Stromal cell of bone marrow (primary cell): ENCODE measurements at regions not wholly inside any gene's neighbourhood (a gene's known extent, or its start where the extent isn't known, plus 50 kb on each side); places are given as distances from the start of the nearest gene placed in this dataset.
A peak's percentile ranks its signal among the peaks of the same experiment; 100 is the strongest.

Experiments
- DNase-seq: peaks from one replicate; pipeline ENCODE4 v3.0.0-alpha.2; 2012; ENCODE audit warnings: low read depth

DNA sequence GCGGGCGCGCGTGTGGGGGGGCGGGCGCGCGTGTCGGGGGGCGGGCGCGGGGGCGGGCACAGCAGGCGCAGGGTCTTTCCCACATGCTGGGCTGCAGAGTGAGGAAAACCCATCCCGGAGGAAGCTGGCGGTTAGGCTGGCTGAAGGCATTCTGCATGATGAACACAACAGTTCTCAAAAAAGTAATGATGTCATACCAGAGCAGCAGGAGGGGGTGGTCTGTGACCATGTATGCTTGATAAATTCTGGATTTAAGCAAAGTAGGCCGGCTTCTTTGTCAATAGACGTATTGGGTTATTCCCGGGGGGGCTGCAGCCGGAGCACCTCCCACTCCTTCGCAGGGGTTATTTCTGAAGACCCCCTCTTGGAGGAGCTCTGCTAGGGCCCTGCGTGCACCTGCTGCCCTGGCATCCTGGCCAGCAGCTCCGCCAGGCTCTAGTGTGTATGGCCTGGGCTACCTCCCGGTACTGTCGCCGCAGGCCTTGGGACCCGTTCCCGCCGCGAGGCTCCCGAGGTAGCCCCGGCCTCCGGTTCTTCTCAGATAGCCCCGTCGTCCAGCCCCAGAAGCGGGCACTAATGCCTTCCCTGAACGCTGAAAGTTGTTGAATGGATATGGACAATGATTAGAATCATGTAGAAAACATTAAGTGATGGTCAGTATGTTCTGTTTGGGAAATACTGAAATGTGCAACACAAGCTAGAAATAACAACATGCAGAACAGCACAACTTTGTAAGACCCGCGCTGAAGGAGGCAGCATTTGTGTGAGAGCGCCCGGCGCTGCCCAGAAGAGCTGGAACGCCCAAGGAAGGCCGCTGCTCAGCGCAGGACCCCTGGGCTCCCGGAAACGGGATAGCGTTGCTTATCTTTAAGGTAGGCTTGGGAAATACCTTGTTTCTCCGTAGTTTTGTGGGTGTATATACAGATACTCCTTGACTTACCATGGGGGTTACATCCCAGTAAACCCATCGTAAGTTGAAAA is 101.4 kb upstream of the RAB6C start:
- DNase-seq: peak; percentile 31

DNA sequence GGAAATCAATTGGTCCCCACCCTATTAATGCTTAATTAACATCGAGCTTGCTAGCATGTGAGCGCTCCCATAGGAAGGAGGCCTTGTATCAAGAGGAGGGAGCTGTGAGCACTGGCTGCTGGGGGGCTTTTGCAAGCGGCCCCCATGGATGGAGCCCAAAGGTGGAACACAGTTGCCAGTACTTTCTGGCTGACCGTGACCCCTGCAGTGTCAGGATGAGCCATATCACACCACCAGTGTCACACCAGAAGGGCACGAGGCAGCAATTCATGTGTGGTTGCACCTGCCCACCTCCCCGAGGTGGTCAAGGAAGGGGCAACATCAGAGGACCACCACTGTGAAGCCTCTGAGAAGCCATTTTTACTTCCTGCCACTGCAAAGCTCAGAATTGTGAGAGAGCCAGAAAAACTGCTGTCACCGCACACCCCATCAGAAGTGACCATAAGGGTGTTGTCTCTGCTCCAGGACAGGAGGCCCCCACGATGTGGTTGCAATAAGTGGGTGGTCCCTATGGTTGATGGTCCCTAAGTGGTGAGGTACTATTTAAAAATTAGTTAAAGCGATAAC is 99.8 kb upstream of the RAB6C start:
- DNase-seq: no peak

- DNase-seq: no peak
Observed at GRCh38 chr2:129880309-129880708, 99.2 kb upstream of the RAB6C start.

DNA sequence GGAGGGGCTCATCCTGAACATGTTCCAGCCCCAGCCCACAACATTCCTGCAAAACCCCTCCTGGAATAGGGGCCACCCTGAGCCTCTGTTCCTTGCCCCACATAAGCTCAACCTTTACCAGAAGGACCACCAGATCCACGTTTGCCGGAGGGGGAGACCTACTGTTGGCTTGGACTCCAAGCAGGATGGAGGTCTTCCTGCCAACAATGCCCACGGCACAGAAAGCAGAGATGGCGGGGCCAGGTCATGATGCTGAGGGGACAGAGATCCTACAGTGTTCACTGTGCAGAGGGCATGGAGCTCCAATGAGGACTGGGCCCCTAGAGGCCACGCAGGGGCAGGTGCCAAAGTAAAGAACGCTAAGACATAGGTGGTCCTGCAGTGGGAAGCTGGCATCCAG is 98.5 kb upstream of the RAB6C start:
- DNase-seq: no peak

DNA sequence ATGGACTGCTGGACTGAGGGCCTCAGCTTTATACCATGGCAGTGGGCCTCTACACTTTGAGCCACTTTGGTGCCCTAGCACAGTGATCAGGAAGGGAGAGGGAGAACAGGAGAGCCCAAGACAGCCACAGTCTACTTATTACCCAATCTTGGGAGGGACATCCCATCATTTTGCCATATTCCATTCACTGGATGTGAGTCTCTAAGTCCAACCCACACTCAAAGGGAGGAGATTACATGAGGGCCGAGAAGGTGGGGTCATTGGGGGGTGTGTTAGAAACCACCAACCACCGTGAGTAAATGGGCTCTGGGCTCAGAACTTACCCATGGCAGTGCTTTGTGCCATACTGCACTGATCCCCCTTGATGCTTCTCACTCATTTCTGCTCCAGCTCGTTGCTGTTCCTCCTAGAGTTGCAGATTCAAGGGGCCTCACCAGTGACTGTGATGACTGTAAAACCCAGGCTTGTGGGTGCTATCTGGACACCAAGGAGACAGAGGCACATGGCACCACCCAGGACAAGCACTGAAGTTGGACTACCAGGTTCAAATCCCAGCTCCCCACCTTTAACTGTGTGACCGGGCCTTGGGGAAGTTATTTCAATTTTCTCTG is 97.6 kb upstream of the RAB6C start:
- DNase-seq: no peak

DNA sequence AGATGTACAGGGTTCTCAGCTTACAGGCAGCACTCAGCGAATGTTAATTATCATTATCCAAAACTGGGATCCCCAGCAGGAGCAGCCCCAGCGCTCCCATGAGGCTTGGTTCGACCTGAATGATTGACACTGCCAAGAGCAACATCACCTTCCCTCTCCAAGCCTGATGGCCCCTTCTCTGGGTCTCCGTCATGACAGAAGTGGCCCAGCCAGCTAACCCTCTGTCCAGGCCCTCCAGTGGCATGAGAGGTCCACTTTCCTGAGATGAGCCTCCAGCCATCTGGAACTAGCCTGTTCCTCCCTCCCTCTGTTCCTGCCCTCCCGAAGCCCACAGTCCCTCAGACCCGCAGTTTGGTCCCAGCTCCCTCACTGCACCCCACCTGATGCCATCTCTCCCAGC is 97.0 kb upstream of the RAB6C start:
- DNase-seq: no peak

- DNase-seq: no peak
Observed at GRCh38 chr2:129883121-129883520, 96.3 kb upstream of the RAB6C start.

GRCh38 chr2:129884221-129884786 is 95.2 kb upstream of the RAB6C start:
- no peak for DNase-seq

GRCh38 chr2:129885735-129886134 is 93.7 kb upstream of the RAB6C start:
- no peak for DNase-seq

- DNase-seq: no peak
Observed at GRCh38 chr2:129887688-129888266, 91.7 kb upstream of the RAB6C start.

- DNase-seq: no peak
Observed at GRCh38 chr2:129888461-129888860, 91.0 kb upstream of the RAB6C start.

DNA sequence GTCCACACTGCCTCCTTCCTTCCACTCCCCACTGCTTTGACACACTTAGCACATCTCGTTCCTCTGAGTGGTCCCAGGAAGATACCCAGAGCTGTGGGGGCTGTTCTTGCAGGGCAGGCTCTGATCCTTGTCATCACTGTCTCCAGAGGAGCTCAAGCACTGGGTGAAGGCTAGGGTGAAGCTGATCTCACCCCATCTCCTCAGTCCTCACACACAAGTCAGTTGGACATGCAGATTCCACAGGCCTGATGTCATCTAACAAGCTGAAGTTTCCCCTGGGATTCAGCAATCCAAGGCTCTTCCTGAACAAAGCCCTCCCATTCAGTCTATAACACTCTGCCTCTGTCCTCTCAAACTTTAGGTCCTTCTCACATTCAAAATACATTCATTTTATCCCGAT is 90.6 kb upstream of the RAB6C start:
- DNase-seq: peak; percentile 23

GRCh38 chr2:129891341-129892320 is 87.8 kb upstream of the RAB6C start:
- no peak for DNase-seq

DNA sequence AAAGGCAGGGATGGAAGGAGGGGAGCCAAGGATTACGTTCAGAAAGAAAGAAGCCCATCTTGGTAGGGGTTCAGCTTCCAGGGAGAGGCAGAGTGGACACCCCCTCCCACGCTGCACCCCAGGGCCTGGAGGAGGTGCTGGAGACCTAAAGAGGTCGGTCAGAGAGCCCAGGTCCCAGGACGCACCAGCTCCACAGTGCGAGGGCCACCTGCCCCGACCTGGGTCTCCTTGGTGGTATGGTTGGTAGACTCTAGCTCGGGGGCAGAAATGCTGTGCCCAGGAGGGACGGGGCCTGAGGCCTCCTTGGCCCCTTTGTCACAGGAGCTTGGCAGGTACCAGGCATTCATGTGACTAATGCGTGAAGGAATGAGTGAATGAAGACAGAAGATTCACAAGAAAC is 87.1 kb upstream of the RAB6C start:
- DNase-seq: no peak

GRCh38 chr2:129892773-129893172 is 86.7 kb upstream of the RAB6C start:
- DNase-seq: no peak

DNA sequence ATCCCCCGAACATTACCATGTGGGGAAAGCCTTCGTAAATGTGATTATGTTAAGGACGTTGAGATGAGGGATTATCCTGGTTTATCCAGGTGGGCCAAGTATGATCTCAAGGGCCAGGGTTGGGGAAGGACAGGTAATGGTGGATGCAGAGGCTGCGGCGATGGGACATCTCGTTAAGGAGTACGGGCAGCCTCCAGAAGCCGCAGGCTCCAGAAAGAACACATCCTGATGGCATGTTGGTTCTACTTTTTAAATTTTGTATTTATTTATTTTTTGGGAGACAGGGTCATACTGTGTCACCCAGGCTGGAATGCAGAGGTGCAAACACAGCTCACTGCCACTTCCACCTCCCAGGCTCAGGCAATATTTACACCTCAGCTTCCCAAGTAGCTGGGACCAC is 86.2 kb upstream of the RAB6C start:
- DNase-seq: no peak

DNA sequence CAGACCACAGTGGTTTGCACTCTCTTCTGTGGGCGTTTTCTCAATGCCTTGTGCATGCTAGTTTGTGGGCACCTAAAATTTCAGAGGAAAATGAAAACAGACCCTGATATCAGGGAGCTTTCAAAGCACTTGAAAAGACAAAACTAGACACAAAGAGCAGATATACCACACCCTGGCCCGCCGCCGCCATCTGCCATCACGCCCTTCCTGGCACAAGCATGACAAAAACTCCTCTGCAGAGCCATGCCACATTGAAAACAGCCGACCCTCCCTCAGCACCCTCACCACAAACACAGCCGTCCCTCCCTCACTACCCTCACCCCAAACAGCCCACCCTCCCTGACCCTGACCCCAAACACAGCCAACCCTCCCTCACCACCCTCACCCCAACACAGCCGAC is 84.8 kb upstream of the RAB6C start:
- DNase-seq: no peak

GRCh38 chr2:129895061-129895460 is 84.4 kb upstream of the RAB6C start:
- no peak for DNase-seq

DNA sequence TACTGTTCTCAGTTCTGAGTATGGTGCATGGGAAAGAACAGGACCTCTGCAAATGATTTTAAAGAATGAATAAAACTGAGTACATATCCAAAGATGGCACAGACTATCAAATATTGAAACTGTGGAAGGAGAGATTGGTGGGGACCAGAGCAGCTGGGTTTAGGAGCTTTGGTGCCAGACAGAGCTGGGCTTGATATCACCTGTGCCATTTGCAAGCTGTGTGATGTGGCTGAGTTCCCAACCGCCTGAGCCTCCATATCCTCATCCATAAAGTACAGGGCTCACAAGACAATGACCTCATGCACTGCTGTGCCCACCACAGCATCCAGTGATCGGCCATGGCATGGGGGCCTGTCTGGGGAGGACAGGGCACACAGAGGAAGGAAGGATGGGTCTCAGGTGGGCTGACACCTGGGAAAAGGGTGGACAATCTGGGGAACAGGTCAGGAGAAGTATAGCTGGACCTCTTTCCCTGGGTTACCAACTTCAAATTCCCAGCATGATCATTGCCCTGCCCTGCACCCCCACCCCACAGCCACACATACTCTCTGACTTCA is 83.9 kb upstream of the RAB6C start:
- DNase-seq: no peak

- DNase-seq: no peak
Observed at GRCh38 chr2:129896226-129897100, 83.0 kb upstream of the RAB6C start.
